Upper lobe of left lung (tissue), 6 donors: ENCODE measurements at regions not wholly inside any gene's neighbourhood (a gene's known extent, or its start where the extent isn't known, plus 50 kb on each side); places are given as distances from the start of the nearest gene placed in this dataset.

Experiments used
- ATAC-seq, 2 donors: fragments of 200-7000 bp; cut with Tn5 transposase; one replicate each; pipeline ENCODE4 v1.9.1; 2022; ENCODE audit warnings: mild to moderate bottlenecking in 2 of 2, moderate library complexity in 2 of 2; ENCODE audit not compliant: low FRiP score in 2 of 2
- DNase-seq, 2 donors: peaks; one replicate each; pipeline ENCODE4 v3.0.0-alpha.2; 2019 to 2020
- H3K27ac ChIP-seq, 4 donors: fragments of 200-600 bp; sonication (generic); one replicate each; pipeline ENCODE4 v1.5.1; 2016 to 2019
- H3K27me3 ChIP-seq, 4 donors: fragments of 200-600 bp; sonication (generic); one replicate each; pipeline ENCODE4 v1.5.1; 2017 to 2019
- H3K36me3 ChIP-seq, 4 donors: fragments of 200-600 bp; sonication (generic); one replicate each; pipeline ENCODE4 v1.5.1; 2016 to 2019
- H3K4me1 ChIP-seq, 4 donors: fragments of 200-600 bp; sonication (generic); one replicate each; pipeline ENCODE4 v1.5.1; 2018 to 2019
- H3K4me3 ChIP-seq, 4 donors: fragments of 200-600 bp; sonication (generic); one replicate each; pipeline ENCODE4 v1.5.1; 2017 to 2019; ENCODE audit warnings: mild to moderate bottlenecking in 2 of 4, moderate library complexity in 1 of 4
- H3K9me3 ChIP-seq, 4 donors: fragments of 200-600 bp; sonication (generic); one replicate each; pipeline ENCODE4 v1.5.1; 2018 to 2019
- EP300 ChIP-seq, 4 donors: sonication (generic); formaldehyde crosslinking; IDR thresholded peaks; one replicate each; pipeline ENCODE4 v1.5.1; 2017; ENCODE audit warnings: antibody characterized with exemption in 4 of 4, control low read depth in 2 of 4
- POLR2A ChIP-seq, 4 donors: fragments of 450-650 bp; IDR thresholded peaks; one replicate each; pipeline ENCODE4 v1.5.1; 2016 to 2017; ENCODE audit warnings: antibody characterized with exemption in 4 of 4, mild to moderate bottlenecking in 2 of 4
- POLR2AphosphoS5 ChIP-seq, 2 donors: sonication (generic); formaldehyde crosslinking; IDR thresholded peaks; one replicate each; pipeline ENCODE4 v1.5.1; 2017; ENCODE audit warnings: antibody characterized with exemption in 2 of 2
- WGBS, 2 donors: methylation state at CpG; one replicate each; pipeline ENCODE4 v1.1.5; 2017 to 2018; 5-methylcytosine and 5-hydroxymethylcytosine counted together
- TF ChIP-seq, protein P1 (sequence below), 6 experiments: fragments of 450-650 bp in 4 of 6; fragments of 200-600 bp in 2 of 6; sonication (generic) in 2 of 6; IDR thresholded peaks; one replicate each; pipeline ENCODE4 v1.5.1; 2016 to 2019; ENCODE audit warnings: antibody characterized with exemption in 6 of 6
- donor health status: DM: no; HTN: no; CAD: no; lungs with moderate emphysema.
- donor health status: DM: no; HTN: yes; CAD: no; lungs with severe emphysema.

DNA sequence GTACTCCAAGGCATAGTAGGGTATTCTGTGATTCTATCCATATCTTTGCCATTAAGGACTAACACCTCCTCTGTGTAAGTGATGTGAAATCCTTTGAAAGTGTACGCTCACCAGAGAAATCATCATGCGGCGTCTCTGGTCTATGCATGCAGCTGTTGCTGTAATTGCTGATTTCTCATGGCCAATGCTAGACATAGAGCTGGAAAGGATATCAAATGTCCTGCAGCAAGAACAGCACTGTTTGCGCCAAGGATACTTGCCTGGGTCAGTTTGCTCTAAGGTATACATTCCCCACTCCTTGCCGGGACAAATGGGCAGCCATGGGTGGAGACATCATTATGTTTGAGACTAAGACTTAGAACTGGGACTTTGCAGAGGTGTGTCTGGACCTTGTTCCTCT is 896.4 kb downstream of the BCL11B start:
- ATAC-seq (no peak), DNase-seq (no peak)
- TF ChIP-seq POLR2A (IDR thresholded peaks at IDR 0.05) (no peak), POLR2AphosphoS5 (IDR thresholded peaks at IDR 0.05) (no peak), EP300 (IDR thresholded peaks at IDR 0.05) (no peak)
- TF ChIP-seq, protein P1, sequence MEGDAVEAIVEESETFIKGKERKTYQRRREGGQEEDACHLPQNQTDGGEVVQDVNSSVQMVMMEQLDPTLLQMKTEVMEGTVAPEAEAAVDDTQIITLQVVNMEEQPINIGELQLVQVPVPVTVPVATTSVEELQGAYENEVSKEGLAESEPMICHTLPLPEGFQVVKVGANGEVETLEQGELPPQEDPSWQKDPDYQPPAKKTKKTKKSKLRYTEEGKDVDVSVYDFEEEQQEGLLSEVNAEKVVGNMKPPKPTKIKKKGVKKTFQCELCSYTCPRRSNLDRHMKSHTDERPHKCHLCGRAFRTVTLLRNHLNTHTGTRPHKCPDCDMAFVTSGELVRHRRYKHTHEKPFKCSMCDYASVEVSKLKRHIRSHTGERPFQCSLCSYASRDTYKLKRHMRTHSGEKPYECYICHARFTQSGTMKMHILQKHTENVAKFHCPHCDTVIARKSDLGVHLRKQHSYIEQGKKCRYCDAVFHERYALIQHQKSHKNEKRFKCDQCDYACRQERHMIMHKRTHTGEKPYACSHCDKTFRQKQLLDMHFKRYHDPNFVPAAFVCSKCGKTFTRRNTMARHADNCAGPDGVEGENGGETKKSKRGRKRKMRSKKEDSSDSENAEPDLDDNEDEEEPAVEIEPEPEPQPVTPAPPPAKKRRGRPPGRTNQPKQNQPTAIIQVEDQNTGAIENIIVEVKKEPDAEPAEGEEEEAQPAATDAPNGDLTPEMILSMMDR (IDR thresholded peaks at IDR 0.05): no peak
- H3K27ac ChIP-seq: no peak overlapping the region
- H3K4me1 ChIP-seq: no peaks in the 10 kb centered on the region
- no peaks in the 10 kb centered on the region for H3K9me3 ChIP-seq
- WGBS, 2 donors: 92 to 94% methylated on average over 5 of the region's 5 CpGs
- H3K4me3 ChIP-seq: no peak overlapping the region
- H3K36me3 ChIP-seq: no peaks in the 10 kb centered on the region
- no peaks in the 10 kb centered on the region for H3K27me3 ChIP-seq

GRCh38 chr14:98379830-98380229 is 892.2 kb downstream of the BCL11B start:
- 58 to 74% methylated on average over 3 of the region's 3 CpGs for WGBS, 2 donors
- DNase-seq (no peak), ATAC-seq (no peak)
- Histone ChIP-seq H3K9me3 (no peaks in the 10 kb centered on the region), H3K27ac (no peak overlapping the region), H3K36me3 (no peaks in the 10 kb centered on the region), H3K4me3 (no peak overlapping the region), H3K27me3 (no peaks in the 10 kb centered on the region), H3K4me1 (no peaks in the 10 kb centered on the region)
- no peak for TF ChIP-seq POLR2AphosphoS5 (IDR thresholded peaks at IDR 0.05)
- TF ChIP-seq POLR2A (IDR thresholded peaks at IDR 0.05): no peak
- TF ChIP-seq EP300 (IDR thresholded peaks at IDR 0.05): no peak
- TF ChIP-seq, protein P1 (IDR thresholded peaks at IDR 0.05): no peak

- Histone ChIP-seq H3K4me1 (no peaks in the 10 kb centered on the region), H3K9me3 (no peaks in the 10 kb centered on the region), H3K36me3 (no peaks in the 10 kb centered on the region), H3K27ac (no peak overlapping the region), H3K4me3 (no peak overlapping the region), H3K27me3 (no peaks in the 10 kb centered on the region)
- 65% methylated on average over 4 of the region's 4 CpGs; no CpG with 5 or more reads in 1 of the 2 donors for WGBS, 2 donors
- ATAC-seq (no peak), DNase-seq (no peak)
- TF ChIP-seq POLR2AphosphoS5 (IDR thresholded peaks at IDR 0.05) (no peak), EP300 (IDR thresholded peaks at IDR 0.05) (no peak), POLR2A (IDR thresholded peaks at IDR 0.05) (no peak)
- TF ChIP-seq, protein P1 (IDR thresholded peaks at IDR 0.05): no peak
Observed at GRCh38 chr14:98382662-98383061, 889.3 kb downstream of the BCL11B start.

DNA sequence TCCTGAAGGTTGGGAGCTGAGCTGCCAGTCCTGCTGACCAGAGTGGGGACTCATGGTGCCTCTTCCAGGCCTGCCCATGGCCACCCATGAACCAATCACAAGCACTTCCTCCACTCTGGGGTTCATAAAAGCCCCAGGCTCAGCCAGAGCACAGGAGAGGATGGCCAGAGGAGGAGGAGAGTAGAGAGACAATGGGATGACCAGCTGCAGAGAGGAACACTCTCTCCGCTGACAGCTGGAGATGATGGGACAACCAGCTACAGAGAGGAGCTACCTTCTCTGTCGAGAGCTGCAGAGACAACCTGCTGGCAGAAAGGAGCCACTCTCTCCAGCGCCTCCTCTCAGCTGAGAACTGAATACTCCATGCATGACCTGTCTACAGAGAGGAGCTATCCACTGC is 886.1 kb downstream of the BCL11B start:
- Histone ChIP-seq H3K4me1 (no peaks in the 10 kb centered on the region), H3K36me3 (no peaks in the 10 kb centered on the region), H3K27ac (no peak overlapping the region), H3K27me3 (no peaks in the 10 kb centered on the region), H3K9me3 (no peaks in the 10 kb centered on the region), H3K4me3 (no peak overlapping the region)
- 87% methylated on average over 3 of the region's 3 CpGs; no CpG with 5 or more reads in 1 of the 2 donors for WGBS, 2 donors
- ATAC-seq (peak in 1 of 2 donors; percentile 17), DNase-seq (no peak)
- TF ChIP-seq EP300 (IDR thresholded peaks at IDR 0.05) (no peak), POLR2A (IDR thresholded peaks at IDR 0.05) (no peak), POLR2AphosphoS5 (IDR thresholded peaks at IDR 0.05) (no peak)
- TF ChIP-seq, protein P1 (IDR thresholded peaks at IDR 0.05): no peak

- Histone ChIP-seq H3K36me3 (no peaks in the 10 kb centered on the region), H3K4me3 (no peak overlapping the region), H3K4me1 (no peaks in the 10 kb centered on the region), H3K27ac (no peak overlapping the region), H3K27me3 (no peaks in the 10 kb centered on the region), H3K9me3 (no peaks in the 10 kb centered on the region)
- DNase-seq (no peak), ATAC-seq (no peak)
- TF ChIP-seq EP300 (IDR thresholded peaks at IDR 0.05): no peak
- TF ChIP-seq, protein P1 (IDR thresholded peaks at IDR 0.05): no peak
- TF ChIP-seq POLR2A (IDR thresholded peaks at IDR 0.05): no peak
- TF ChIP-seq POLR2AphosphoS5 (IDR thresholded peaks at IDR 0.05): no peak
- 61 to 70% methylated on average over 3 of the region's 3 CpGs for WGBS, 2 donors
Observed at GRCh38 chr14:98391061-98391460, 880.9 kb downstream of the BCL11B start.
